Endothelial cell of umbilical vein (primary cell): ENCODE measurements at regions not wholly inside any gene's neighbourhood (a gene's known extent, or its start where the extent isn't known, plus 50 kb on each side); places are given as distances from the start of the nearest gene placed in this dataset.

Experiments
- BruUV-seq: library from RNA; stranded (reverse); fragments of 400-500 nt; replicated peaks from 2 replicates; lab custom pipeline; 2021; lab: Mats Ljungman, UMichigan
- CTCF ChIA-PET: fragments of 300-600, 350-600 bp; sonication (Branson Sonifier 250); formaldehyde crosslinking; loops from one replicate; lab custom pipeline; 2021; ENCODE audit warnings: antibody characterized with exemption, inconsistent platforms; lab: Charles Lee
- POLR2A ChIA-PET: fragments of 300-600, 350-600 bp; sonication (Branson Sonifier 250); formaldehyde crosslinking; loops from one replicate; lab custom pipeline; 2021; ENCODE audit warnings: antibody characterized with exemption, inconsistent platforms; lab: Charles Lee
- DNase-seq: peaks from one replicate; pipeline ENCODE4 v3.0.0-alpha.2; 2011; ENCODE audit warnings: low read depth, low spot score
- FAIRE-seq: peaks from 2 replicates; lab custom pipeline; 2011; peaks lifted over from hg19 to GRCh38; lab: Jason Lieb, UNC
- H2AFZ ChIP-seq: 2 replicates; pipeline ENCODE4 v1.6.0; 2012; ENCODE audit warnings: low read depth, low read length, control low read depth, inconsistent platforms
- H3K27ac ChIP-seq: 2 replicates; pipeline ENCODE4 v1.5.1; 2011; ENCODE audit warnings: low read depth, mild to moderate bottlenecking, control low read depth, low read length, moderate library complexity; ENCODE audit not compliant: insufficient read depth
- H3K27me3 ChIP-seq, 2 experiments: 2 replicates each; pipeline versions ENCODE4 v1.6.0 to v1.6.1; 2011; ENCODE audit warnings: low read length in 2 of 2, mixed read lengths in 1 of 2; ENCODE audit not compliant: control insufficient read depth in 2 of 2, insufficient read depth in 2 of 2
- H3K36me3 ChIP-seq, 2 experiments: 2 replicates in 1 of 2; 3 replicates in 1 of 2; pipeline ENCODE4 v1.5.1; 2011; ENCODE audit warnings: low read length in 2 of 2, mild to moderate bottlenecking in 1 of 2, moderate library complexity in 1 of 2; ENCODE audit not compliant: control insufficient read depth in 2 of 2, insufficient read depth in 2 of 2; ENCODE audit errors: extremely low read depth in 1 of 2
- H3K4me1 ChIP-seq: 3 replicates; pipeline ENCODE4 v1.5.1; 2011; ENCODE audit warnings: mild to moderate bottlenecking, low read length; ENCODE audit not compliant: control insufficient read depth, insufficient read depth; ENCODE audit errors: extremely low read depth
- H3K4me2 ChIP-seq: 2 replicates; pipeline ENCODE4 v1.6.1; 2011; ENCODE audit warnings: low read length, control low read depth, mixed read lengths; ENCODE audit not compliant: insufficient read depth
- H3K4me3 ChIP-seq, 3 experiments: fragments of 200-600 bp in 1 of 3; sonication (generic), shearing (Covaris generic) in 1 of 3; replicated peaks in 1 of 3; 2 replicates each; pipeline ENCODE4 v1.5.1; 2011 to 2016; ENCODE audit warnings: control low read depth in 3 of 3, low read length in 3 of 3, mild to moderate bottlenecking in 2 of 3, inconsistent platforms in 1 of 3, low read depth in 1 of 3, moderate library complexity in 1 of 3; ENCODE audit not compliant: insufficient read depth in 1 of 3
- H3K79me2 ChIP-seq: 2 replicates; pipeline ENCODE4 v1.6.0; 2012; ENCODE audit warnings: low read length, inconsistent platforms; ENCODE audit not compliant: control insufficient read depth, insufficient read depth
- H3K9ac ChIP-seq: replicated peaks from 2 replicates; pipeline ENCODE3; 2011; ENCODE audit warnings: low read length, control low read depth; ENCODE audit not compliant: insufficient read depth; ENCODE audit errors: extremely low read depth
- H3K9me1 ChIP-seq: replicated peaks from 3 replicates; pipeline ENCODE4 v1.6.0; 2011; ENCODE audit warnings: mild to moderate bottlenecking, low read length; ENCODE audit not compliant: control insufficient read depth, insufficient read depth; ENCODE audit errors: extremely low read depth
- H3K9me3 ChIP-seq: replicated peaks from 2 replicates; pipeline ENCODE4 v1.5.1; 2012; ENCODE audit warnings: low read length, inconsistent platforms; ENCODE audit not compliant: control insufficient read depth, insufficient read depth
- H4K20me1 ChIP-seq: replicated peaks from 2 replicates; pipeline ENCODE3; 2011; ENCODE audit warnings: mild to moderate bottlenecking, low read length; ENCODE audit not compliant: control insufficient read depth, insufficient read depth; ENCODE audit errors: extremely low read depth
- CTCF ChIP-seq, 2 donors: IDR thresholded peaks; 1 replicate in 1 of 2; 2 replicates in 1 of 2; pipeline ENCODE4 v1.5.1; 2011; ENCODE audit warnings: low read length in 2 of 2, mild to moderate bottlenecking in 2 of 2, moderate library complexity in 2 of 2, control low read depth in 1 of 2, inconsistent platforms in 1 of 2, low read depth in 1 of 2; ENCODE audit not compliant: insufficient read depth in 1 of 2; ENCODE audit errors: extremely low read depth in 1 of 2
- EZH2 ChIP-seq: IDR thresholded peaks from 2 replicates; pipeline ENCODE4 v1.6.1; 2012; ENCODE audit warnings: borderline replicate concordance, low read depth, mild to moderate bottlenecking, moderate library complexity, low read length, inconsistent platforms; ENCODE audit not compliant: severe bottlenecking
- FOS ChIP-seq: IDR thresholded peaks from 2 replicates; pipeline ENCODE4 v1.6.1; 2011; ENCODE audit warnings: mild to moderate bottlenecking, low read length, moderate library complexity, borderline replicate concordance; ENCODE audit not compliant: insufficient read depth
- GATA2 ChIP-seq: IDR thresholded peaks from 2 replicates; pipeline ENCODE4 v1.7.0; 2011; ENCODE audit warnings: low read depth, mild to moderate bottlenecking, moderate library complexity, mixed read lengths, low read length; ENCODE audit not compliant: insufficient read length, insufficient read depth
- JUN ChIP-seq: IDR thresholded peaks from 2 replicates; pipeline ENCODE4 v1.6.1; 2011; ENCODE audit warnings: borderline replicate concordance, low read depth; ENCODE audit not compliant: insufficient read length, insufficient read depth
- MAX ChIP-seq: IDR thresholded peaks from 2 replicates; pipeline ENCODE4 v1.6.1; 2011; ENCODE audit not compliant: insufficient read depth, insufficient read length
- MYC ChIP-seq: IDR thresholded peaks from one replicate; pipeline ENCODE4 v1.6.1; 2011; ENCODE audit warnings: mild to moderate bottlenecking, low read depth, low read length
- POLR2A ChIP-seq: IDR thresholded peaks from 2 replicates; pipeline ENCODE4 v1.6.1; 2012; ENCODE audit warnings: low read depth, mild to moderate bottlenecking, control low read depth, low read length
- POLR2AphosphoS5 ChIP-seq: IDR thresholded peaks from 2 replicates; pipeline ENCODE4 v1.6.1; 2012; ENCODE audit warnings: low read depth, mild to moderate bottlenecking, control low read depth, low read length, moderate library complexity; ENCODE audit not compliant: insufficient read depth
- dilution Hi-C: fragments of 300-500 bp; cut with MboI; formaldehyde crosslinking; loops from one replicate; pipeline ENCODE4 v1.15.0; 2019; ENCODE audit warnings: low sequenced_read_pairs; ENCODE audit not compliant: extremely low pct_ligation_motif_present
- intact Hi-C: fragments of 100-400 bp; cut with micrococcal nuclease; formaldehyde crosslinking; loops from one replicate; pipeline ENCODE4 v1.10.0; 2022

GRCh38 chr2:85947593-85947992, 58.8 kb upstream of the ST3GAL5 start:
- POLR2A ChIA-PET = no interaction called here
- no peak for DNase-seq

GRCh38 chr2:85945586-85945985, 56.8 kb upstream of the ST3GAL5 start:
- no peak overlapping the region for H3K27ac ChIP-seq
- no peaks in the 10 kb centered on the region for H3K9me3 ChIP-seq
- H3K36me3 ChIP-seq = no peaks in the 10 kb centered on the region
- H3K79me2 ChIP-seq = no peaks in the 10 kb centered on the region
- H3K4me2 ChIP-seq = no peak overlapping the region
- BruUV-seq = no TSS peak
- H3K9me1 ChIP-seq = no peaks in the 10 kb centered on the region
- no peak for TF ChIP-seq POLR2A
- no peak for TF ChIP-seq FOS
- no peak for TF ChIP-seq GATA2
- no peak for TF ChIP-seq CTCF (IDR thresholded peaks at IDR 0.05; ENCODE audit: extremely low read depth in 1 of 2, insufficient read depth in 1 of 2, low read depth in 1 of 2, low read length in 2 of 2)
- TF ChIP-seq POLR2AphosphoS5 = no peak
- TF ChIP-seq MAX = no peak
- no peak for TF ChIP-seq EZH2
- no peak for TF ChIP-seq JUN
- no peak for TF ChIP-seq MYC
- intact Hi-C loops = no loop called here
- dilution Hi-C loops = no loop called here
- peaks cover 1 to 4% of the 10 kb centered on the region in 2 experiments for H3K27me3 ChIP-seq
- ChIA-PET CTCF (no interaction called here), POLR2A (no interaction called here)
- H4K20me1 ChIP-seq = no peaks in the 10 kb centered on the region
- no peak overlapping the region for H3K9ac ChIP-seq
- no peak for DNase-seq
- peaks cover 5% of the 10 kb centered on the region for H3K4me1 ChIP-seq
- H2AFZ ChIP-seq = no peak overlapping the region
- H3K4me3 ChIP-seq = no peak overlapping the region
- FAIRE-seq = no peak

More at GRCh38 chr2:85947593-85947992, 58.8 kb upstream of the ST3GAL5 start:
- Histone ChIP-seq H4K20me1 (no peaks in the 10 kb centered on the region), H3K9me1 (no peaks in the 10 kb centered on the region), H3K4me1 (peaks cover 9% of the 10 kb centered on the region), H2AFZ (no peak overlapping the region), H3K27me3 (peaks cover 1 to 4% of the 10 kb centered on the region in 2 experiments), H3K4me3 (no peak overlapping the region), H3K36me3 (no peaks in the 10 kb centered on the region), H3K27ac (no peak overlapping the region), H3K79me2 (no peaks in the 10 kb centered on the region), H3K9ac (no peak overlapping the region), H3K9me3 (no peaks in the 10 kb centered on the region), H3K4me2 (no peak overlapping the region)
- intact Hi-C loops (no loop called here), dilution Hi-C loops (no loop called here)
- FAIRE-seq = no peak
- CTCF ChIA-PET = interaction anchor here (0.7 to 0.9 kb wide), 2 partner anchors 10 to 58 kb away, joined by 3 to 4 read pairs; no protein-coding TSS in a partner anchor
- BruUV-seq = no TSS peak
- TF ChIP-seq FOS (no peak), POLR2AphosphoS5 (no peak), MYC (no peak), EZH2 (no peak), POLR2A (no peak)
